Thoracic aorta (tissue), 2 donors: ENCODE measurements at regions not wholly inside any gene's neighbourhood (a gene's known extent, or its start where the extent isn't known, plus 50 kb on each side); places are given as distances from the start of the nearest gene placed in this dataset.

Source experiments
- ATAC-seq: fragments of 150-250 bp; one replicate; pipeline ENCODE4 v1.8.0; 2017; ENCODE audit warnings: low read depth; ENCODE audit not compliant: insufficient number of reproducible peaks, low FRiP score
- DNase-seq: peaks from one replicate; pipeline ENCODE4 v3.0.0-alpha.2; 2020; ENCODE audit warnings: low spot score
- H3K27ac ChIP-seq, 2 donors: fragments of 200-600 bp; sonication (generic); 1 replicate in 1 of 2; 2 replicates in 1 of 2; pipeline ENCODE4 v1.5.1; 2016; ENCODE audit warnings: mild to moderate bottlenecking in 2 of 2, moderate library complexity in 2 of 2
- H3K27me3 ChIP-seq: fragments of 200-600 bp; sonication (generic); replicated peaks from 2 replicates; pipeline ENCODE4 v1.6.0; 2016; ENCODE audit warnings: mild to moderate bottlenecking; ENCODE audit not compliant: insufficient read depth
- H3K36me3 ChIP-seq: fragments of 200-600 bp; sonication (generic); one replicate; pipeline ENCODE4 v1.5.1; 2016
- H3K4me1 ChIP-seq, 2 donors: fragments of 200-600 bp; sonication (generic); 1 replicate in 1 of 2; 2 replicates in 1 of 2; pipeline versions ENCODE4 v1.5.1 to v1.6.0; 2016; ENCODE audit warnings: low read depth in 2 of 2, mild to moderate bottlenecking in 1 of 2; ENCODE audit not compliant: control insufficient read depth in 1 of 2
- H3K4me3 ChIP-seq: fragments of 200-600 bp; sonication (generic); 2 replicates; pipeline ENCODE4 v1.5.1; 2016; ENCODE audit warnings: mild to moderate bottlenecking
- H3K9me3 ChIP-seq: fragments of 200-600 bp; sonication (generic); 2 replicates; pipeline ENCODE4 v1.5.1; 2016
- TF ChIP-seq, protein P1 (sequence below): fragments of 200-600 bp; sonication (generic); IDR thresholded peaks from one replicate; pipeline ENCODE4 v1.5.1; 2019; ENCODE audit warnings: antibody characterized with exemption

DNA sequence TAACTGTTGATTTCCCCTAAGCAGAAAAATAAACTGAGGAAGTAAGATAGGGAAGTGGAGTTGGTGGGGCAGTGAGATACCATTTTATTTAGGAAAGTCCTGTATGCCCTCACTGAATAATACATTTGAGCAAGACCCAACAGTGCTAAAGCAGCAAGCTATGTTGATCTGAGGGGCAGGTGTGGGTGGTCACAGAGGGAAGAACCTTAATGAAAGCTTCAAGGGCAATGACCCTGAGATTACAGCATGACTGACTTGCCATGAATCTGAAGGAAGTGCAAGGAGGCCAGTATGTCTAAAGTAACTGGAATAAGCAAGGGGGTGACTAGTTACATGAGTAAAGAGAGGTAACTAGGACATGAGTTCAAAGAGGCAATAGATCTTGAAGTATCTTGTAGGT is 159.5 kb downstream of the CD47 start:
- H3K4me1 ChIP-seq, result peaks cover 3 to 14% of the 10 kb centered on the region in 2 donors
- H3K36me3 ChIP-seq, result no peaks in the 10 kb centered on the region
- no peaks in the 10 kb centered on the region for H3K27me3 ChIP-seq
- TF ChIP-seq, protein P1, sequence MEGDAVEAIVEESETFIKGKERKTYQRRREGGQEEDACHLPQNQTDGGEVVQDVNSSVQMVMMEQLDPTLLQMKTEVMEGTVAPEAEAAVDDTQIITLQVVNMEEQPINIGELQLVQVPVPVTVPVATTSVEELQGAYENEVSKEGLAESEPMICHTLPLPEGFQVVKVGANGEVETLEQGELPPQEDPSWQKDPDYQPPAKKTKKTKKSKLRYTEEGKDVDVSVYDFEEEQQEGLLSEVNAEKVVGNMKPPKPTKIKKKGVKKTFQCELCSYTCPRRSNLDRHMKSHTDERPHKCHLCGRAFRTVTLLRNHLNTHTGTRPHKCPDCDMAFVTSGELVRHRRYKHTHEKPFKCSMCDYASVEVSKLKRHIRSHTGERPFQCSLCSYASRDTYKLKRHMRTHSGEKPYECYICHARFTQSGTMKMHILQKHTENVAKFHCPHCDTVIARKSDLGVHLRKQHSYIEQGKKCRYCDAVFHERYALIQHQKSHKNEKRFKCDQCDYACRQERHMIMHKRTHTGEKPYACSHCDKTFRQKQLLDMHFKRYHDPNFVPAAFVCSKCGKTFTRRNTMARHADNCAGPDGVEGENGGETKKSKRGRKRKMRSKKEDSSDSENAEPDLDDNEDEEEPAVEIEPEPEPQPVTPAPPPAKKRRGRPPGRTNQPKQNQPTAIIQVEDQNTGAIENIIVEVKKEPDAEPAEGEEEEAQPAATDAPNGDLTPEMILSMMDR, result no peak
- no peak overlapping the region for H3K27ac ChIP-seq
- no peak for DNase-seq
- peaks cover 6% of the 10 kb centered on the region for H3K9me3 ChIP-seq
- no peak overlapping the region for H3K4me3 ChIP-seq
- ATAC-seq, result no peak

DNA sequence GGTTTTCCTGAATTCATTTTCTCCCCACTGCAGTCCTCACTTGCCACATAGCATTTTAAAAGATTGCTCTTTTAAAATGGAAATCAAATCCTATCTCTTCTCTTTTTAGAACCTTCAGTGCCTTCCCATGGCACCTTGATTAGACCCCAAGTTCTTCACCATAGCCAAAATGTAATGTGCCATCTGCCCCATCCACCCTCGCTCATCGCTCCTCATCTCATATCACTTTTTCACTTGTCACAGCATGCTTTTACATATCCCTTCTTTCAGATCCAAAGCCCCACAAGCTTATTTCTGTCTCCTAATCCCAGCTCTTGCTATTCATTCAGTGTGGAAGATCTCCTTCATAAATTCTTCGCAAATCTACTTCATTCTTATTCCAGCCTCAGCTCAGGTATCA is 161.7 kb downstream of the CD47 start:
- Histone ChIP-seq H3K4me3 (no peak overlapping the region), H3K27ac (no peak overlapping the region), H3K27me3 (no peaks in the 10 kb centered on the region), H3K4me1 (peaks cover 3 to 14% of the 10 kb centered on the region in 2 donors), H3K36me3 (no peaks in the 10 kb centered on the region), H3K9me3 (peaks cover 6% of the 10 kb centered on the region)
- ATAC-seq (no peak), DNase-seq (no peak)
- TF ChIP-seq, protein P1, result no peak

DNA sequence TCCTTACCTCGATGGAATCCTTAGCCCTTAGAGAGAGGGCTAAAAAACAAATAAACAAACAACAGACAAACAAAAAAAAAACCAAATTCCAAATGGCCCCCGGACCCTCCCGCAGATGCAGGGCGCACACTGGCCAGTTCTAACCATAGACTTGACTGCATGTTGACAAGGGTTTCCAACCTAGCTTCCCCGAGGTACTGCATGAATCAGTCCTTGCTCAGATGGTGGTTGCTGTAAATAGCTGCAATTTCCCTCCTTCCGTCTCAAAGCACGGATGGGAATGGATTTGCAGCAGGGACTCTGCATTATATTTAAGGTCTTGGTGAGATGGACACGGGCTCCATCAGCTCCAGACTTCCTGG is 162.8 kb downstream of the CD47 start:
- peaks cover 1% of the 10 kb centered on the region for H3K9me3 ChIP-seq
- DNase-seq, result no peak
- H3K27me3 ChIP-seq, result no peaks in the 10 kb centered on the region
- ATAC-seq, result peak; percentile 52
- H3K4me1 ChIP-seq, result peaks cover 3 to 14% of the 10 kb centered on the region in 2 donors
- no peaks in the 10 kb centered on the region for H3K36me3 ChIP-seq
- peak overlapping the region; percentile 84 for H3K4me3 ChIP-seq
- TF ChIP-seq, protein P1, result no peak
- H3K27ac ChIP-seq, result no peak overlapping the region

DNA sequence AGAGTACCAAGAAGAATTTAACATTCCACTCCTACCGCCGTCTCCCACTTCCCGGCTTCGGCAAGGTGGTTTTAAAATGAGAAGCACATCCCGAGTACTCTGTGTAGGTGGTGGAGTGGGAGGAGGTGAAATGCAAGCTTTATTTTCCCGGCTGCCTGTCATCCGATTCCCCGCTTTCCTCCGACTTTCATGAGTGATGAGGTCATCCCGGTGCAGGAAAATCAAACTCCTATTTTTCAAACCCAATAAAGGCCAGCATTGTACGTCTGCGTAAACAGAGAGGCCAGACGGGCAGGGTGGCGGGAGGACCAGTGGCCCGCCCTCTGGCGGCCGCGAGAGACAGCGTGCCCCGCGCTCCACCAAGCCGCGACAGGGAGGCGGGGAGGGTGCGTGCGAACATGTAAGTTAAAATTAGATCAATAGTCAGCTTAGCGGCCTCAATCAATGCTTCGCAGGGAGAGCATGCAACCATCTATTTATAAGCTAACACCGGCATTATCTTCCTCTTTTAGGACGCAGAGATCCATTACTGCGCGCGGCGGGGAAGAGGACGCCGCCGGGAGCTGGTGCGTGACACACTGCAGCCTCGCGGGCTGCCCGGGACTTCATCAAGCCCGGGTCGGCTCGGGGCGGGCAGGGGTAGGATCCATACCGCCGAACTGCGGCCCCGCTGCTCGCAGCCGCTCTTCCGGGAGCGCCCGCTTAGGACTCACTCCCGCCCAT is 163.3 kb downstream of the CD47 start:
- H3K36me3 ChIP-seq, result no peaks in the 10 kb centered on the region
- TF ChIP-seq, protein P1, result peak; percentile 94
- H3K4me1 ChIP-seq, result peaks cover 3 to 14% of the 10 kb centered on the region in 2 donors
- H3K4me3 ChIP-seq, result peak overlapping the region; percentile 84
- no peaks in the 10 kb centered on the region for H3K9me3 ChIP-seq
- H3K27ac ChIP-seq, result no peak overlapping the region
- H3K27me3 ChIP-seq, result no peaks in the 10 kb centered on the region
- peak; percentile 79 for ATAC-seq
- no peak for DNase-seq

DNA sequence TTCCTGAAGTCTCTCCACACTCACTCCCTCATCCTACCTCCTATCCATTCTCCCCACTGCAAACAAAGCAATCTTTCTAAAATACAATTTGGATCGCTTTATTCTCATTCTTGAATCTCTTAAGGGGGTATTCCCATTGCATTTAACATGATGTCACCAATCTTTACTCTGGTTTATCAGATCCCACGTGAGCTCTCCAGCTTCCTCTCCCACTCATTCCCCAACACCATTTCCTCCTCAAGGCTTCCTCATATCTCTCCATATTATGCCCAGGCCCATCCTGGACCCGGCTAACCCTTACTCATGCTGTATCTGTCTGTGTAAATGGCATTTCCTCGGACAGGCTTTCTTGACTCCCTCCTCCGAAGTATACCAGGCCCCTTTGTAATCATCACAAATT is 165.0 kb downstream of the CD47 start:
- no peak for ATAC-seq
- DNase-seq, result no peak
- TF ChIP-seq, protein P1, result no peak
- Histone ChIP-seq H3K27ac (no peak overlapping the region), H3K27me3 (no peaks in the 10 kb centered on the region), H3K4me1 (peaks cover 3 to 14% of the 10 kb centered on the region in 2 donors), H3K9me3 (no peaks in the 10 kb centered on the region), H3K4me3 (no peak overlapping the region), H3K36me3 (no peaks in the 10 kb centered on the region)
